Fibroblast of the aortic adventitia (primary cell): ENCODE measurements at regions not wholly inside any gene's neighbourhood (a gene's known extent, or its start where the extent isn't known, plus 50 kb on each side); places are given as distances from the start of the nearest gene placed in this dataset.

Experiments used
- DNase-seq: peaks from one replicate; pipeline ENCODE4 v3.0.0-alpha.2; 2010; ENCODE audit warnings: low read depth
- H3K4me3 ChIP-seq: 2 replicates; pipeline ENCODE4 v1.5.1; 2011; ENCODE audit warnings: low read depth, mild to moderate bottlenecking, control low read depth, low read length, moderate library complexity
- TF ChIP-seq, protein P1 (sequence below): IDR thresholded peaks from 2 replicates; pipeline ENCODE4 v1.5.1; 2011; ENCODE audit warnings: mild to moderate bottlenecking, low read length, control low read depth, inconsistent platforms; ENCODE audit not compliant: insufficient read depth

DNA sequence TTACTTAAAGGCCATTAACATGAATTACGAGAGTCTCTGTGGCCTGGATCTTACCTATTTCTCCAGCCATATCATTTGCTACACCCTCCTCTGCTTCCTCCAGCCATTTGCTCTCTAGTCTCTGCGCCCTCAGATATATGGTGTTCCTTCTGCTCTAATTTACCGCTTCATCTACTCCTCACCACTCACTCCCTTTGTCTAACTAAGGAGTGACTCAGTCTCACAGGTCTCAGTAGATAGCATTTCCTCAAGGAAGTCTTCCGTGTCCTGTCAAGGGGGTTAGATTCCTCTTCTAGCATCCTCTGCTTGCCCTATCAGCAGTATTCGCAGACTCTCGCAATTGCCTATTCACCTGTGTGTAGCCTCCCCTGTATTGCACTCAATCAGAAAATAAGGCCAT lies 892.1 kb upstream of the INTU start:
- no peak overlapping the region for H3K4me3 ChIP-seq
- DNase-seq: no peak
- TF ChIP-seq, protein P1, sequence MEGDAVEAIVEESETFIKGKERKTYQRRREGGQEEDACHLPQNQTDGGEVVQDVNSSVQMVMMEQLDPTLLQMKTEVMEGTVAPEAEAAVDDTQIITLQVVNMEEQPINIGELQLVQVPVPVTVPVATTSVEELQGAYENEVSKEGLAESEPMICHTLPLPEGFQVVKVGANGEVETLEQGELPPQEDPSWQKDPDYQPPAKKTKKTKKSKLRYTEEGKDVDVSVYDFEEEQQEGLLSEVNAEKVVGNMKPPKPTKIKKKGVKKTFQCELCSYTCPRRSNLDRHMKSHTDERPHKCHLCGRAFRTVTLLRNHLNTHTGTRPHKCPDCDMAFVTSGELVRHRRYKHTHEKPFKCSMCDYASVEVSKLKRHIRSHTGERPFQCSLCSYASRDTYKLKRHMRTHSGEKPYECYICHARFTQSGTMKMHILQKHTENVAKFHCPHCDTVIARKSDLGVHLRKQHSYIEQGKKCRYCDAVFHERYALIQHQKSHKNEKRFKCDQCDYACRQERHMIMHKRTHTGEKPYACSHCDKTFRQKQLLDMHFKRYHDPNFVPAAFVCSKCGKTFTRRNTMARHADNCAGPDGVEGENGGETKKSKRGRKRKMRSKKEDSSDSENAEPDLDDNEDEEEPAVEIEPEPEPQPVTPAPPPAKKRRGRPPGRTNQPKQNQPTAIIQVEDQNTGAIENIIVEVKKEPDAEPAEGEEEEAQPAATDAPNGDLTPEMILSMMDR: no peak

GRCh38 chr4:126742048-126742447 lies 890.7 kb upstream of the INTU start:
- no peak overlapping the region for H3K4me3 ChIP-seq
- no peak for DNase-seq
- TF ChIP-seq, protein P1: no peak

DNA sequence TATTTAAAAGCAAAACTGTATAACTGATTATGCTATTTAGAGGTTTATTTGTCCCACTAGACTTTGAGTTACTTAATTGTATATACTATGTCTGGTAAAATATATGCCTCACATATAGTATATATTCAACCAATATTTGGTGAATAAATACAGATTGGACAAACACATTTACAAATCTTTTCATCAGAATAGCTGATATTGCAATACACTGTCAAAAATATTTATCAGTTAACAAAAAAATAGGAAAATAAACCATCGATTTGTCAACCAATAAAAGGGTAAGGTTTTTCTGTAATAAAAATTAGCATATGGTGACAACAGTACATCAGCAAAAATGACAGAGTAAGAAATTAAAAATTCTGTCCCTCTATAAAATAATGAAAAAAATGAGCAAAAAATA lies 889.9 kb upstream of the INTU start:
- TF ChIP-seq, protein P1: no peak
- H3K4me3 ChIP-seq: no peak overlapping the region
- no peak for DNase-seq

GRCh38 chr4:126748736-126749135 lies 884.0 kb upstream of the INTU start:
- no peak overlapping the region for H3K4me3 ChIP-seq
- no peak for DNase-seq
- TF ChIP-seq, protein P1: no peak

GRCh38 chr4:126750723-126751122 lies 882.0 kb upstream of the INTU start:
- TF ChIP-seq, protein P1: no peak
- no peak for DNase-seq

DNA sequence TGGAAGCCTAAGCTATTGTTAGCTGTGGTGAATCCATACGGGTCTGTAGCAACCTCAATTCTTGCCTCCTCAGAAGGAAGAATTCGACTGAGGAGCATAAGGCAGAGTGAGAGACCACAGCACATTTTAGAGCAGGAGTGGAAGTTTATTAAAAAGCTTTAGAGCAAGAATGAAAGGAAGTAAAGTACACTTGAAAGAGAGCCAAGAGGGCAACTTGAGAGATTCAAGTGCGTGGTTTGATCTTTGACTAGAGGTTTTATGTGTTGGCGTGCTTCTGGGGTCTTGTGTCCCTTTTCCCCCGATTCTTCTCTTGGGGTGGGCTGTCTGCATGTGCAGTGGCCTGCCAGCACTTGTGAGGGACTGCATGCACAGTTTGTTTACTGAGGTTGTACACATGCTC lies 880.6 kb upstream of the INTU start:
- TF ChIP-seq, protein P1: no peak
- DNase-seq: no peak
- H3K4me3 ChIP-seq: no peak overlapping the region

More at GRCh38 chr4:126750723-126751122, 882.0 kb upstream of the INTU start:
- no peak overlapping the region for H3K4me3 ChIP-seq

DNA sequence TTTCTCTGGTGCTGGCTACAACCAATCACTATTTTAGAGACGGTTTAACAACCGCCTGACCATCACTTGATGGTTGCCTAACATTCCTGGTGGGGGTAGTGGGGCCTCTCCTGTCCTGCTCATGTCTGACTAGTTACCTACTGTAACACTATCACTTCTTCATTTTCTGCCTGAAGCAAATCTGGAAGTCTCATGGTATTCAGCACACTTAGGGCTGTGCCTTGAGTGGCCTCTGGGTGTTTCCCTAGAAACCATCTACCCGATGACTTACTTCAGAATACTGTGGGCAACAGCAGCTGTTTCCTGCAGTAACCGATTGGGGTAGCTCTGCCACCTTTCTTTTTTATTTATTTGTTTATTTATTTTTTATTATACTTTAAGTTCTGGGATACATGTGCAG lies 880.1 kb upstream of the INTU start:
- DNase-seq: no peak
- H3K4me3 ChIP-seq: no peak overlapping the region
- TF ChIP-seq, protein P1: no peak
